Stomach (tissue), 8 donors: ENCODE measurements at regions not wholly inside any gene's neighbourhood (a gene's known extent, or its start where the extent isn't known, plus 50 kb on each side); places are given as distances from the start of the nearest gene placed in this dataset.
"Not testable (repeated sequence)": the region's sequence is repeated elsewhere in the genome, so short reads cannot be mapped to it uniquely, and the experiment has no call there.

Source experiments
- DNase-seq, 2 donors: peaks; one replicate each; pipeline versions ENCODE4 v3.0.0 to v3.0.0-alpha.2; 2013 to 2019
- H3K27ac ChIP-seq, 5 donors: fragments of 200-600 bp in 4 of 5; sonication (generic) in 4 of 5; one replicate each; pipeline ENCODE4 v1.5.1; 2013 to 2019; ENCODE audit warnings: mild to moderate bottlenecking in 1 of 5, moderate library complexity in 1 of 5
- H3K27me3 ChIP-seq, 3 donors: fragments of 200-600 bp; sonication (generic); one replicate each; pipeline ENCODE4 v1.5.1; 2017 to 2019; ENCODE audit warnings: mixed run types in 1 of 3
- H3K36me3 ChIP-seq, 4 donors: fragments of 200-600 bp; sonication (generic); 1 replicate in 3 of 4; 2 replicates in 1 of 4; pipeline ENCODE4 v1.5.1; 2016 to 2019
- H3K4me1 ChIP-seq, 4 donors: fragments of 200-600 bp; sonication (generic); one replicate each; pipeline ENCODE4 v1.5.1; 2016 to 2019
- H3K4me3 ChIP-seq, 4 donors: fragments of 200-600 bp; sonication (generic) in 3 of 4; one replicate each; pipeline ENCODE4 v1.5.1; 2016 to 2019; ENCODE audit warnings: mild to moderate bottlenecking in 1 of 4
- H3K9me3 ChIP-seq, 4 donors: fragments of 200-600 bp; sonication (generic); one replicate each; pipeline ENCODE4 v1.5.1; 2016 to 2019
- CTCF ChIP-seq, 7 experiments: fragments of 450-650 bp in 4 of 7; fragments of 200-600 bp in 3 of 7; sonication (generic) in 3 of 7; IDR thresholded peaks; one replicate each; pipeline ENCODE4 v1.5.1; 2016 to 2019; ENCODE audit warnings: antibody characterized with exemption in 7 of 7, control low read depth in 2 of 7, mild to moderate bottlenecking in 1 of 7
- EP300 ChIP-seq: sonication (generic); formaldehyde crosslinking; IDR thresholded peaks from one replicate; pipeline ENCODE4 v1.6.1; 2017; ENCODE audit warnings: antibody characterized with exemption
- POLR2A ChIP-seq, 4 donors: fragments of 450-650 bp; IDR thresholded peaks; one replicate each; pipeline ENCODE4 v1.6.1; 2016; ENCODE audit warnings: antibody characterized with exemption in 4 of 4, control low read depth in 2 of 4, mild to moderate bottlenecking in 1 of 4, moderate library complexity in 1 of 4
- POLR2AphosphoS5 ChIP-seq, 3 donors: sonication (generic); formaldehyde crosslinking; IDR thresholded peaks; one replicate each; pipeline ENCODE4 v1.6.1; 2016; ENCODE audit warnings: antibody characterized with exemption in 3 of 3
- WGBS, 5 donors: extraction: QIAGEN DNeasy Blood & Tissue Kit in 3 of 5; methylation state at CpG; one replicate each; pipeline versions ENCODE4 v1.1.5 to v1.1.7; 2013 to 2018; 5-methylcytosine and 5-hydroxymethylcytosine counted together
- intact Hi-C: fragments of 100-400 bp; cut with DNase I; formaldehyde crosslinking; loops from one replicate; pipeline ENCODE4 v1.15.1; 2023; ENCODE audit warnings: low total_unique reads
- donor health status: healthy with polysubstance abuse.
- donor health status: Bipolar disorder and iron deficiency.
- donor health status: healthy.

GRCh38 chr20:30585244-30585796, 672.1 kb upstream of the DEFB115 start:
- Histone ChIP-seq H3K27ac (peak overlapping the region in 2 of 5 donors; percentile 60 to 62), H3K4me3 (peak overlapping the region; percentile 22 to 51 (median 40)), H3K4me1 (peaks cover 0 to 14% (median 2%) of the 10 kb centered on the region in 4 donors), H3K27me3 (peaks cover 0 to 19% (median 0%) of the 10 kb centered on the region in 3 donors)
- peak in 1 of 2 donors; percentile 79 for DNase-seq
- peak in 4 of 7 experiments; percentile 48 to 52 (median 50) for TF ChIP-seq CTCF (IDR thresholded peaks at IDR 0.05)
- TF ChIP-seq POLR2AphosphoS5 (IDR thresholded peaks at IDR 0.05), result peak in 1 of 3 donors; percentile 68
- H3K9me3 ChIP-seq, intact Hi-C loops, H3K36me3 ChIP-seq: not testable (repeated sequence)
- 8 to 21% (median 15%) methylated on average over 11 to 49 of the region's 49 CpGs for WGBS, 5 donors

- H3K27me3 ChIP-seq, result peaks cover 0 to 19% (median 0%) of the 10 kb centered on the region in 3 donors
- DNase-seq, H3K36me3 ChIP-seq, intact Hi-C loops, H3K9me3 ChIP-seq: not testable (repeated sequence)
- peak overlapping the region in 3 of 4 donors; percentile 38 to 51 (median 41) for H3K4me3 ChIP-seq
- peak overlapping the region in 1 of 5 donors; percentile 62 for H3K27ac ChIP-seq
- 5 to 27% (median 13%) methylated on average over 13 to 26 of the region's 30 CpGs for whole genome bisulfite sequencing, 5 donors
- peaks cover 0 to 14% (median 2%) of the 10 kb centered on the region in 4 donors for H3K4me1 ChIP-seq
Observed at GRCh38 chr20:30586178-30586577, 671.3 kb upstream of the DEFB115 start.

GRCh38 chr20:30593572-30593971, 663.9 kb upstream of the DEFB115 start:
- DNase-seq, result no peak
- no peaks in the 10 kb centered on the region for H3K27me3 ChIP-seq
- TF ChIP-seq CTCF (IDR thresholded peaks at IDR 0.05) (no peak), POLR2AphosphoS5 (IDR thresholded peaks at IDR 0.05) (no peak), POLR2A (IDR thresholded peaks at IDR 0.05) (no peak), EP300 (no peak)
- no peaks in the 10 kb centered on the region for H3K36me3 ChIP-seq
- H3K27ac ChIP-seq, result no peak overlapping the region
- H3K9me3 ChIP-seq, result peaks cover 0 to 31% (median 2%) of the 10 kb centered on the region in 4 donors
- intact Hi-C loops, result no loop called here
- H3K4me1 ChIP-seq, result no peaks in the 10 kb centered on the region
- no peak overlapping the region for H3K4me3 ChIP-seq
- WGBS, 5 donors, result 72 to 86% (median 75%) methylated on average over 22 of the region's 22 CpGs

- WGBS, 5 donors, result 86 to 93% (median 89%) methylated on average over 18 of the region's 18 CpGs
- Histone ChIP-seq H3K27me3 (no peaks in the 10 kb centered on the region), H3K36me3 (no peaks in the 10 kb centered on the region), H3K9me3 (peaks cover 0 to 37% (median 2%) of the 10 kb centered on the region in 4 donors), H3K4me1 (no peaks in the 10 kb centered on the region), H3K4me3 (no peak overlapping the region), H3K27ac (no peak overlapping the region)
- TF ChIP-seq POLR2AphosphoS5 (IDR thresholded peaks at IDR 0.05) (no peak), EP300 (no peak), POLR2A (IDR thresholded peaks at IDR 0.05) (no peak), CTCF (IDR thresholded peaks at IDR 0.05) (no peak)
- DNase-seq, result no peak
- intact Hi-C loops, result no loop called here
Observed at GRCh38 chr20:30594112-30594511, 663.4 kb upstream of the DEFB115 start.

GRCh38 chr20:30595698-30596097, 661.8 kb upstream of the DEFB115 start:
- Histone ChIP-seq H3K4me1 (no peaks in the 10 kb centered on the region), H3K27me3 (no peaks in the 10 kb centered on the region), H3K36me3 (no peaks in the 10 kb centered on the region), H3K9me3 (peaks cover 0 to 37% (median 2%) of the 10 kb centered on the region in 4 donors), H3K27ac (no peak overlapping the region), H3K4me3 (no peak overlapping the region)
- DNase-seq, result no peak
- WGBS, 5 donors, result 85 to 90% (median 87%) methylated on average over 3 of the region's 3 CpGs
- intact Hi-C loops, result no loop called here
- TF ChIP-seq CTCF (IDR thresholded peaks at IDR 0.05) (no peak), POLR2A (IDR thresholded peaks at IDR 0.05) (no peak), EP300 (no peak), POLR2AphosphoS5 (IDR thresholded peaks at IDR 0.05) (no peak)

GRCh38 chr20:30597429-30597828, 660.0 kb upstream of the DEFB115 start:
- H3K4me3 ChIP-seq, H3K27me3 ChIP-seq, H3K27ac ChIP-seq, intact Hi-C loops, DNase-seq, H3K36me3 ChIP-seq, H3K4me1 ChIP-seq: not testable (repeated sequence)
- peaks cover 0 to 36% (median 2%) of the 10 kb centered on the region in 4 donors for H3K9me3 ChIP-seq
- WGBS, 5 donors, result 33 to 59% (median 42%) methylated on average over 2 of the region's 2 CpGs
